ENCODE measurements at regions not wholly inside any gene's neighbourhood (a gene's known extent, or its start where the extent isn't known, plus 50 kb on each side); places are given as distances from the start of the nearest gene placed in this dataset.
A peak's percentile ranks its signal among the peaks of the same experiment; 100 is the strongest.

DNA sequence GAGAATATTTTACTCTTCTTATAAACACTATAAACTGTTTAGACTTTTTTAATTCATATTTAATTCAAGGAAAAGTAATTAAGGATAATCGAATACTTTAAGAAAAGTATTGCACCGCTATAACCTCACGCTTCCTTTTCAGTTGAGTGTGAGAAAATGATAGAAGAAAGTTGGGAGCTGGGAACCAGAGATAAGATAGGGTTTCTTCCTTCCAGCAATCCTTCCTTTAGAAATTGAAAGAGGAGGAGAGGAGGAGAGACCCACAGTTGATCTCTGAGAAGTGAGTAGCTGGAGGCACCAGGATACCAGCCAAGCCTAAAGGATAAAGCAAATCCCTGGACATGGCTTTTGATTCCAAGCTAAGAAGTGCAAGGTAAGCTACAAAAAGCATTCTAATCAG lies 242.3 kb upstream of the NOCT start:
- no peaks in the 10 kb centered on the region for H3K27me3 ChIP-seq
- no peaks in the 10 kb centered on the region for H4K20me1 ChIP-seq
- no peak overlapping the region for H3K27ac ChIP-seq
- H3K9ac ChIP-seq = no peak overlapping the region
- H3K36me3 ChIP-seq = no peaks in the 10 kb centered on the region
- H3K9me3 ChIP-seq (replicated peaks in 1 of 11) = no peaks in the 10 kb centered on the region
- peaks cover 0 to 15% (median 2%) of the 10 kb centered on the region in 10 experiments; a peak in 6 of 20 replicates for H3K4me1 ChIP-seq
- no peak overlapping the region for H3K4me3 ChIP-seq
- TF ChIP-seq Cebpa-rat (IDR thresholded peaks at IDR 0.05) = no peak
- no peak overlapping the region for H3K4me2 ChIP-seq

DNA sequence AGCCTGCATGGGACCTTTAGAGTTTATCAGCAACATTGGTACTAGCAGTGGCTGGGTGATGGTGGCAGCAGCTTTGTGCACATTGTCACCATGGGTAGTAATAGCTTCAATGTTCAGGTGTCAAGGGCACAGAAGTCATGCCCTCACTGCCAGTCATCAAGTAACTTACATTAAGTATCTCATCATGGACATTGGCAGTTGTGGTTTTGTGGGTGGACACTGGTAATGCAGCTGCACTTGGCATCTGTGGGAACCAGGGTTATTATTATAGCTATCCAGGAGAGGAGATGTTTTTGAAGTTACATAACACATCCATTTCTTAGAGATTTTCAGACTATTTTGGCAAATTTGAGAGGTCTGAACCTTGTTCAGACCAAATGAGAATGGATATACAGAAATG lies 243.2 kb upstream of the NOCT start:
- Histone ChIP-seq H3K4me1 (peaks cover 0 to 15% (median 2%) of the 10 kb centered on the region in 10 experiments; a peak in 6 of 20 replicates), H3K36me3 (no peaks in the 10 kb centered on the region), H4K20me1 (no peaks in the 10 kb centered on the region), H3K4me3 (no peak overlapping the region), H3K4me2 (no peak overlapping the region), H3K9ac (no peak overlapping the region), H3K27me3 (no peaks in the 10 kb centered on the region), H3K9me3 (replicated peaks in 1 of 11) (no peaks in the 10 kb centered on the region), H3K27ac (no peak overlapping the region)
- no peak for TF ChIP-seq Cebpa-rat (IDR thresholded peaks at IDR 0.05)

DNA sequence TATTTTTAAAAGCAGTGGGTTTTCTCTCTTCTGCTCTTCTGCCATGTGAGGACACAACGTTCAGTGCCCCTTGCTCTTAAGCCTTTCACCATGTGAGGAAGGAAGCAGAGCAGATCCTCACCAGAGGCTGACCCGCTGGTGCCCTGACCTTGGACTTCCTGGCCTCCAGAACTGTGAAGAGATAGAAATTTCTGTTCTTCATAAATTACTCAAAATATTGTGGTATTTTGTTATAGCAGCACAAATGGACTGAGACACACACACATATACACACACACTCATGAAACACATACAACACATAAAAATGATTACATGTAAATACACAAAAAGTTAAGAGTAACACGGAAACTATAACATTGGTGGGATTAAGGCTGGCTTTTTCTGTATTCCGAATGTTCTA lies 244.8 kb upstream of the NOCT start:
- Histone ChIP-seq H3K36me3 (no peaks in the 10 kb centered on the region), H3K27me3 (no peaks in the 10 kb centered on the region), H4K20me1 (no peaks in the 10 kb centered on the region), H3K4me2 (no peak overlapping the region), H3K27ac (no peak overlapping the region), H3K9me3 (replicated peaks in 1 of 11) (no peaks in the 10 kb centered on the region), H3K4me1 (peaks cover 0 to 8% (median 0%) of the 10 kb centered on the region in 10 experiments; a peak in 5 of 20 replicates), H3K9ac (no peak overlapping the region), H3K4me3 (no peak overlapping the region)
- no peak for TF ChIP-seq Cebpa-rat (IDR thresholded peaks at IDR 0.05)

DNA sequence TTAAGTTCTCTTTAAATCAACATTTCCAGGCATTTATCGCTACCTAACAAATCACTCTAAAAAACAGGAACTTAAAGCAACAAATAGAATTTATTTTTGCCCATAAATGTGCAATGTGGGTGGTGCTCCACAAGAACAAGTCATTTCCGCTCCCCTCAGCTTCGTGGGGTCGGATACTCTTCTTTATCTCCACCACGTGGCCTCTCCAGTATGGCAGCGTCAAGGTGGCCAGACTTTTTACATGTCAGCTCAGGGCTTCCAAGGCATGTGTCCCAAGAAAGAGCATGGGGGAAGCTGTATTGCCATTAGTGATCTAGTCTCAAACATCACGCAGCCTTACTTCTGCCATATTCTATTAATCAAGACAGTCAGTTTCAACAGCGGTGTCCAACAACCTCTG lies 249.2 kb upstream of the NOCT start:
- H3K4me2 ChIP-seq = no peak overlapping the region
- H3K36me3 ChIP-seq = no peaks in the 10 kb centered on the region
- no peaks in the 10 kb centered on the region for H3K9me3 ChIP-seq (replicated peaks in 1 of 11)
- H3K4me3 ChIP-seq = no peak overlapping the region
- no peaks in the 10 kb centered on the region for H3K4me1 ChIP-seq
- H3K27ac ChIP-seq = no peak overlapping the region
- no peaks in the 10 kb centered on the region for H4K20me1 ChIP-seq
- no peak for TF ChIP-seq Cebpa-rat (IDR thresholded peaks at IDR 0.05)
- H3K9ac ChIP-seq = no peak overlapping the region
- no peaks in the 10 kb centered on the region for H3K27me3 ChIP-seq

DNA sequence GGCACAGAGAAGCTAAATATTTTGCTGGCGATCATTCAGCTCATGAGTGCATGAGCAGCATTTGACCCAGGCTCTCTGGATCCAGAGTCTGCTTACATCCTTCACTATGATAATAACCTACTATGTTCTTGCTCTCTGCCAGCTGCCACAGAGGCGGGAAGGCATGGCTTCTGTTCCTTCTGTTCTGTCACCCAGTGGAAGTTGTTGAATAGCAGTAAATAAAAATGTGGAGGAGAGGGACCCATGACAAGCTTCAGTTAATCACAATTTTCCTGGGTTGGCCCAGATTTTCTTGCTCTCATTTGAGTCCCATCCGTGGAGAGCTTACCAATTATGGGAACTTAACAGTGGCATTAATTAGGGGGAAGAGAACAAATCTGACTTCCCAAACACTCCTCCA lies 250.1 kb upstream of the NOCT start:
- no peaks in the 10 kb centered on the region for H3K4me1 ChIP-seq
- no peak overlapping the region for H3K4me2 ChIP-seq
- H3K27me3 ChIP-seq = no peaks in the 10 kb centered on the region
- no peaks in the 10 kb centered on the region for H3K9me3 ChIP-seq (replicated peaks in 1 of 11)
- no peak overlapping the region for H3K27ac ChIP-seq
- no peaks in the 10 kb centered on the region for H4K20me1 ChIP-seq
- H3K4me3 ChIP-seq = no peak overlapping the region
- TF ChIP-seq Cebpa-rat (IDR thresholded peaks at IDR 0.05) = no peak
- H3K36me3 ChIP-seq = no peaks in the 10 kb centered on the region
- no peak overlapping the region for H3K9ac ChIP-seq

DNA sequence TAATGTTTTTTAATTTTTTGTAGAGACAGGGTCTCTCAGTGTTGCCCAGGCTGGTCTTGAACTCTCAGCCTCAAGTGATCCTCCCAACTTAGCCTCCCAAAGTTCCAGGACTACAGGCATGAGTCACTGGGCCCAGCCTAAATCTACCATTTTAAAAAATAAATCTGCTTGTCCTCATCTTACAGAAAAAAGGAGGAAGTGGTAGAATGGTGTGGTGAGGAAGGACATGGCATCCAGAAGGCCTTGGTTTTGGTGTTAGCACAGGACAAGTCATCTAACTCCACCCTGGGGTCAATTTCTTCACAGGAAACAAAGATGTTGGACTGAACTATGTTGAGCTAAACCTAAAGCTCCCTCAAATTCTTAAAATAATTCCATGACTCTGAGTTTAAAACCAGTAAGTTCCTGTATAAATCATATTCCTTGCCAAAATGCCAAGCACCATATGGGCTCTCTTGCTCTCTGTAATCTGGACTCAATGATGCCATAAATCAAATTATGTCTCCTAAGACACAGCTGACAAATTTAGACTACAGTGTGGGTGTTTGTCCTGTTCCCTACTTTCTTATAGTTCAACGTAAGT lies 253.9 kb upstream of the NOCT start:
- Histone ChIP-seq H3K27ac (no peak overlapping the region), H3K4me1 (no peaks in the 10 kb centered on the region), H3K9me3 (replicated peaks in 1 of 11) (no peaks in the 10 kb centered on the region), H3K36me3 (no peaks in the 10 kb centered on the region), H3K9ac (no peak overlapping the region), H3K4me3 (no peak overlapping the region), H3K27me3 (no peaks in the 10 kb centered on the region), H3K4me2 (0 out of 22 replicates have a peak overlapping the region, but pooled peaks of 1 of the 11 experiments have one; percentile 6), H4K20me1 (no peaks in the 10 kb centered on the region)
- no peak for TF ChIP-seq Cebpa-rat (IDR thresholded peaks at IDR 0.05)

DNA sequence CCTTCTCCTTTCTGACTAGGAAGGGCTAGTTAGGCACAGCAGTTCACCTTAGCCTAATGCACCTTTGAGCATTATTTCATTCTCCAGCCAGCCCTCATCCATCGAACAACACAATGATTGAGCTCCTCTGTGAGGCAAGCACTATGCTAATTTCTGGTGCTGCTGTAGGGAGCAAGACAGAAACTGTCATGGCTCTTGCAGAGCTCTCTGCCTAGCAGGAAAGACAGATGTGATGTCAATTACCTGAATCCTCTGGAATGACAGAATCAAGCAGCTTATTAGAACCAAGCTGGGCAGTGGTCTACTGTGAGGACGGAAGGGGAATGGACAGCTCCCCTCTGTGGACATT lies 256.1 kb upstream of the NOCT start:
- TF ChIP-seq Cebpa-rat (IDR thresholded peaks at IDR 0.05) = no peak
- Histone ChIP-seq H3K27ac (no peak overlapping the region), H3K4me1 (no peaks in the 10 kb centered on the region), H3K4me3 (no peak overlapping the region), H3K27me3 (no peaks in the 10 kb centered on the region), H3K9me3 (replicated peaks in 1 of 11) (no peaks in the 10 kb centered on the region), H3K36me3 (no peaks in the 10 kb centered on the region), H3K9ac (no peak overlapping the region), H4K20me1 (no peaks in the 10 kb centered on the region), H3K4me2 (no peak overlapping the region)

DNA sequence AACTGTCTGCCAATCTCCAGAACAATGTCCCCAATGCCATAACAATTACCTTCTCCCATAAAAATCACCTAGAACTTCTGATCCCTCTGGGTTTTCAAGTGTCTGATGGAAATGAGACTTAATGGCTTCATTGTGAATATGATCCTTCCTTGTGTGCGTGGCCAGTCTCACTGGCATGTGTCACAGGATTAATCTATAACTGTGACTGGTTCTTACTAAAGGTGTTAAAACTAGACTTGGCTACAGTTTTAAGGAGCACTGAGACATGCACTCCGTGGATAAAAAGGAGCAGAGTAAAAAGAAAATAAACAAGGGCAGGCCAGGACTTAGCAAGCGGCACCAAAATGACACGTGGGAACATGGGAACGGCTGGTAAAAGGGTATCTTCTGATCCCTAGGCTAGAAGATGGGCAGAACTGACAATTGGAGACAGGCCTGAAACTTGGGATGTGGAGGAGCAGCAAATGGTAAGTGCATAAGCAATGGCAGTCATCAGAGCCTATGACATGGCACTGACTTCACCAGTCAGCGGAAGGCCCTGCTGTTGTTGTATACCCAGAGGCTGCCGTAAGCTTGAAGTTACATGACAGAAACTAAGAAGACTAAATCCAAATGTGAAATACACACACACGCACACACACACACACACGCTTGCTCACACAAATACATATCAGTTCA lies 256.6 kb upstream of the NOCT start:
- Histone ChIP-seq H3K4me3 (no peak overlapping the region), H3K27me3 (no peaks in the 10 kb centered on the region), H3K9ac (no peak overlapping the region), H3K9me3 (replicated peaks in 1 of 11) (no peaks in the 10 kb centered on the region), H3K4me2 (no peak overlapping the region), H3K36me3 (no peaks in the 10 kb centered on the region), H4K20me1 (no peaks in the 10 kb centered on the region), H3K4me1 (no peaks in the 10 kb centered on the region), H3K27ac (no peak overlapping the region)
- TF ChIP-seq Cebpa-rat (IDR thresholded peaks at IDR 0.05) = no peak

DNA sequence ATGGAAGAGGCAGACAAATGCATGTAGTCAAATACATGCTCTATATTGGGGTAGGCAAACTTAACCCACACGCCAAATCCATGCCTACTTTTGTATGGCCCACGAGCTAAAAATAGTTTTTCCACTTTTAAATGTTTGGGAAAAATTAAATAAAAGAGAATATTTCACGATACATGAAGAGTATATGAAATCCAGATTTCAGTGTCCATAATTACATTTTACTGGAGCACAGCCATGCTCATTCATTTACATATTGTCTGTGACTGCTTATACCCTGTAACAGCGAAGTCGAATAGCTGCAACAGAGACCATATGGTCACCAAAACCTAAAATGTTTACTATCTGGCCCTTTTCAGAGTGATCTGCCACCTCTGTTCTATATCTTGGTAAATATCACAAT lies 257.4 kb upstream of the NOCT start:
- Histone ChIP-seq H3K36me3 (no peaks in the 10 kb centered on the region), H3K9ac (no peak overlapping the region), H3K4me2 (no peak overlapping the region), H3K27me3 (no peaks in the 10 kb centered on the region), H4K20me1 (no peaks in the 10 kb centered on the region), H3K27ac (no peak overlapping the region), H3K9me3 (replicated peaks in 1 of 11) (peaks cover 2 to 7% (median 4%) of the 10 kb centered on the region in 11 experiments; a peak in 20 of 22 replicates), H3K4me1 (no peaks in the 10 kb centered on the region), H3K4me3 (no peak overlapping the region)
- no peak for TF ChIP-seq Cebpa-rat (IDR thresholded peaks at IDR 0.05)

DNA sequence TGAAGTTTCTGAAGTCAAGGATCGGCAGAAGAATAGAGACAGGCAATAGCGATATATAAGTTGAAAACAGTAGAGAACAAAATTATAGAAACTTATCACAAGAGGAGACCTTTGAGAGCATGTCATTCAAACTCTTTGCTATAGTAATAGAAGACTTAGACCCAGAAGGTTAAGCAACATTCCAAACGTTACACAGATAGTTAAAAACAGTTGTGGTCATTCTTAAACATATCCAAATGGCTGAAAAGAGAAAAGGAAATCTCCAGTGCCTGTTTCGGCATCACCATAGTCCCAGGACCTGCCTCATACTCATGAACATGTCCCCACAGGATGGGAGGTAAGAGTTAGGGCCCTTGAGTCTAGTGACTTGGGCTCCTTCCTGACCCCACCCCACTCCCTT lies 258.1 kb upstream of the NOCT start:
- TF ChIP-seq Cebpa-rat (IDR thresholded peaks at IDR 0.05) = no peak
- H4K20me1 ChIP-seq = no peaks in the 10 kb centered on the region

More for the DNA sequence above, 258.1 kb upstream of the NOCT start:
- no peaks in the 10 kb centered on the region for H3K36me3 ChIP-seq
- no peak overlapping the region for H3K4me3 ChIP-seq
- no peaks in the 10 kb centered on the region for H3K27me3 ChIP-seq
- no peak overlapping the region for H3K9ac ChIP-seq
- peaks cover 9 to 15% (median 12%) of the 10 kb centered on the region in 11 experiments; a peak in 20 of 22 replicates for H3K9me3 ChIP-seq (replicated peaks in 1 of 11)
- H3K27ac ChIP-seq = no peak overlapping the region
- H3K4me2 ChIP-seq = no peak overlapping the region
- H3K4me1 ChIP-seq = no peaks in the 10 kb centered on the region
